ENCODE measurements at regions not wholly inside any gene's neighbourhood (a gene's known extent, or its start where the extent isn't known, plus 50 kb on each side); places are given as distances from the start of the nearest gene placed in this dataset.

DNA sequence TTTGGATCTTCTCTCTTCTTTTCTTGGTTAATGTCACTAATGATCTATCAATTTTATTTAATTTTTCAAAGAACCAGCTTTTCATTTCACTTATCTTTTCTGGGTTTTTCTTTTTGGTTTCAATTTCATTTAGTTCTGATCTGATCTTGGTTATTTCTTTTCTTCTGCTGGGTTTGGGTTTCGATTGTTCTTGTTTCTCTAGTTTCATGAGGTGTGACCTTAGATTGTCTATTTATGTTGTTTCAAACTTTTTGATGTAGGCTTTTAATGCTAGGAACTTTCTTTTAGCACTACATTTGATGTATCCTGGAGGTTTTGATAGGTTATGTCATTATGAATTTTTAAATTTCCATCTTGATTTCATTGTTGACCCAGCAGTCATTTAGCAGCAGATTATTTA is 142.3 kb downstream of the C11orf87 start:
- TF ChIP-seq ESRRG (CRISPR knock-in tag; IDR thresholded peaks at IDR 0.05) (no peak), ZNF70 (CRISPR knock-in tag; IDR thresholded peaks at IDR 0.05) (no peak), GLIS3 (CRISPR knock-in tag; IDR thresholded peaks at IDR 0.05) (no peak), TOX (CRISPR knock-in tag; IDR thresholded peaks at IDR 0.05; ENCODE audit: borderline replicate concordance) (no peak), ISL1 (CRISPR knock-in tag; IDR thresholded peaks at IDR 0.05) (no peak), PPARA (CRISPR knock-in tag; IDR thresholded peaks at IDR 0.05; ENCODE audit: borderline replicate concordance) (no peak), TCF4 (CRISPR knock-in tag; IDR thresholded peaks at IDR 0.05; ENCODE audit: borderline replicate concordance) (no peak), ZNF565 (CRISPR knock-in tag; conservative IDR thresholded peaks at IDR 0.05; ENCODE audit: low read depth) (no peak), ZNF8 (CRISPR knock-in tag; IDR thresholded peaks at IDR 0.05) (no peak), RARB (CRISPR knock-in tag; IDR thresholded peaks at IDR 0.05) (no peak)
- TF ChIP-seq, protein P1, sequence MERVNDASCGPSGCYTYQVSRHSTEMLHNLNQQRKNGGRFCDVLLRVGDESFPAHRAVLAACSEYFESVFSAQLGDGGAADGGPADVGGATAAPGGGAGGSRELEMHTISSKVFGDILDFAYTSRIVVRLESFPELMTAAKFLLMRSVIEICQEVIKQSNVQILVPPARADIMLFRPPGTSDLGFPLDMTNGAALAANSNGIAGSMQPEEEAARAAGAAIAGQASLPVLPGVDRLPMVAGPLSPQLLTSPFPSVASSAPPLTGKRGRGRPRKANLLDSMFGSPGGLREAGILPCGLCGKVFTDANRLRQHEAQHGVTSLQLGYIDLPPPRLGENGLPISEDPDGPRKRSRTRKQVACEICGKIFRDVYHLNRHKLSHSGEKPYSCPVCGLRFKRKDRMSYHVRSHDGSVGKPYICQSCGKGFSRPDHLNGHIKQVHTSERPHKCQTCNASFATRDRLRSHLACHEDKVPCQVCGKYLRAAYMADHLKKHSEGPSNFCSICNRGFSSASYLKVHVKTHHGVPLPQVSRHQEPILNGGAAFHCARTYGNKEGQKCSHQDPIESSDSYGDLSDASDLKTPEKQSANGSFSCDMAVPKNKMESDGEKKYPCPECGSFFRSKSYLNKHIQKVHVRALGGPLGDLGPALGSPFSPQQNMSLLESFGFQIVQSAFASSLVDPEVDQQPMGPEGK (CRISPR knock-in tag; IDR thresholded peaks at IDR 0.05; ENCODE audit: borderline replicate concordance), result no peak
- TF ChIP-seq, protein P2, sequence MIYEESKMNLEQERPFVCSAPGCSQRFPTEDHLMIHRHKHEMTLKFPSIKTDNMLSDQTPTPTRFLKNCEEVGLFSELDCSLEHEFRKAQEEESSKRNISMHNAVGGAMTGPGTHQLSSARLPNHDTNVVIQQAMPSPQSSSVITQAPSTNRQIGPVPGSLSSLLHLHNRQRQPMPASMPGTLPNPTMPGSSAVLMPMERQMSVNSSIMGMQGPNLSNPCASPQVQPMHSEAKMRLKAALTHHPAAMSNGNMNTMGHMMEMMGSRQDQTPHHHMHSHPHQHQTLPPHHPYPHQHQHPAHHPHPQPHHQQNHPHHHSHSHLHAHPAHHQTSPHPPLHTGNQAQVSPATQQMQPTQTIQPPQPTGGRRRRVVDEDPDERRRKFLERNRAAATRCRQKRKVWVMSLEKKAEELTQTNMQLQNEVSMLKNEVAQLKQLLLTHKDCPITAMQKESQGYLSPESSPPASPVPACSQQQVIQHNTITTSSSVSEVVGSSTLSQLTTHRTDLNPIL (CRISPR knock-in tag; IDR thresholded peaks at IDR 0.05; ENCODE audit: low read depth), result no peak
- TF ChIP-seq, protein P3, sequence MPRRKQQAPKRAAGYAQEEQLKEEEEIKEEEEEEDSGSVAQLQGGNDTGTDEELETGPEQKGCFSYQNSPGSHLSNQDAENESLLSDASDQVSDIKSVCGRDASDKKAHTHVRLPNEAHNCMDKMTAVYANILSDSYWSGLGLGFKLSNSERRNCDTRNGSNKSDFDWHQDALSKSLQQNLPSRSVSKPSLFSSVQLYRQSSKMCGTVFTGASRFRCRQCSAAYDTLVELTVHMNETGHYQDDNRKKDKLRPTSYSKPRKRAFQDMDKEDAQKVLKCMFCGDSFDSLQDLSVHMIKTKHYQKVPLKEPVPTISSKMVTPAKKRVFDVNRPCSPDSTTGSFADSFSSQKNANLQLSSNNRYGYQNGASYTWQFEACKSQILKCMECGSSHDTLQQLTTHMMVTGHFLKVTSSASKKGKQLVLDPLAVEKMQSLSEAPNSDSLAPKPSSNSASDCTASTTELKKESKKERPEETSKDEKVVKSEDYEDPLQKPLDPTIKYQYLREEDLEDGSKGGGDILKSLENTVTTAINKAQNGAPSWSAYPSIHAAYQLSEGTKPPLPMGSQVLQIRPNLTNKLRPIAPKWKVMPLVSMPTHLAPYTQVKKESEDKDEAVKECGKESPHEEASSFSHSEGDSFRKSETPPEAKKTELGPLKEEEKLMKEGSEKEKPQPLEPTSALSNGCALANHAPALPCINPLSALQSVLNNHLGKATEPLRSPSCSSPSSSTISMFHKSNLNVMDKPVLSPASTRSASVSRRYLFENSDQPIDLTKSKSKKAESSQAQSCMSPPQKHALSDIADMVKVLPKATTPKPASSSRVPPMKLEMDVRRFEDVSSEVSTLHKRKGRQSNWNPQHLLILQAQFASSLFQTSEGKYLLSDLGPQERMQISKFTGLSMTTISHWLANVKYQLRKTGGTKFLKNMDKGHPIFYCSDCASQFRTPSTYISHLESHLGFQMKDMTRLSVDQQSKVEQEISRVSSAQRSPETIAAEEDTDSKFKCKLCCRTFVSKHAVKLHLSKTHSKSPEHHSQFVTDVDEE (CRISPR knock-in tag; IDR thresholded peaks at IDR 0.05), result no peak
- ATAC-seq, result no peak

DNA sequence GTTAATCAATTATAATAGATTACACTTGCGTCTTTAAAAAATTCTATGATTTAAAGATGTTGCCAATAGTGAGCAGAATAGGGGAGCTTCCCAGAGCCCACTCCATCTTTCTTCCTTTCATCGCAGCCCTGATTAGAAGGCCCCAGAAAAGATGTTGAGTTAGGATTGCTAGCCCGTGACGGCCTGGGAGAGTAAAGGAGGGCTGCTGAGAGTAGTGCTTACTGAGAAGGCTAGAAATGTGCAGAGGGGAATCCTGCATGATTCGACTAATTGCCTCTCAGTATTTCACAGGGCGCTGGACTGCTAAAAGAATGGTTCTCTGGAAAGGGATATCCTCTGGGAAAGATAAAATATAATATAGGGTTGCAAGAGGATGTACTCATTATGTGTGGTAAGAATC is 160.5 kb downstream of the C11orf87 start:
- TF ChIP-seq TOX (CRISPR knock-in tag; IDR thresholded peaks at IDR 0.05; ENCODE audit: borderline replicate concordance) (no peak), RARB (CRISPR knock-in tag; IDR thresholded peaks at IDR 0.05) (no peak), BACH2 (CRISPR knock-in tag; IDR thresholded peaks at IDR 0.05; ENCODE audit: borderline replicate concordance) (no peak), ZFP3 (CRISPR knock-in tag; IDR thresholded peaks at IDR 0.05) (no peak), ZNF8 (CRISPR knock-in tag; IDR thresholded peaks at IDR 0.05) (no peak), ISL1 (CRISPR knock-in tag; IDR thresholded peaks at IDR 0.05) (no peak), ARNTL (CRISPR knock-in tag; IDR thresholded peaks at IDR 0.05; ENCODE audit: borderline replicate concordance, low read depth) (no peak)
- TF ChIP-seq, protein P4, sequence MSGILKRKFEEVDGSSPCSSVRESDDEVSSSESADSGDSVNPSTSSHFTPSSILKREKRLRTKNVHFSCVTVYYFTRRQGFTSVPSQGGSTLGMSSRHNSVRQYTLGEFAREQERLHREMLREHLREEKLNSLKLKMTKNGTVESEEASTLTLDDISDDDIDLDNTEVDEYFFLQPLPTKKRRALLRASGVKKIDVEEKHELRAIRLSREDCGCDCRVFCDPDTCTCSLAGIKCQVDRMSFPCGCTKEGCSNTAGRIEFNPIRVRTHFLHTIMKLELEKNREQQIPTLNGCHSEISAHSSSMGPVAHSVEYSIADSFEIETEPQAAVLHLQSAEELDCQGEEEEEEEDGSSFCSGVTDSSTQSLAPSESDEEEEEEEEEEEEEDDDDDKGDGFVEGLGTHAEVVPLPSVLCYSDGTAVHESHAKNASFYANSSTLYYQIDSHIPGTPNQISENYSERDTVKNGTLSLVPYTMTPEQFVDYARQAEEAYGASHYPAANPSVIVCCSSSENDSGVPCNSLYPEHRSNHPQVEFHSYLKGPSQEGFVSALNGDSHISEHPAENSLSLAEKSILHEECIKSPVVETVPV (CRISPR knock-in tag; IDR thresholded peaks at IDR 0.05), result no peak
- TF ChIP-seq, protein P1 (CRISPR knock-in tag; IDR thresholded peaks at IDR 0.05; ENCODE audit: borderline replicate concordance), result no peak
- no peak for ATAC-seq

DNA sequence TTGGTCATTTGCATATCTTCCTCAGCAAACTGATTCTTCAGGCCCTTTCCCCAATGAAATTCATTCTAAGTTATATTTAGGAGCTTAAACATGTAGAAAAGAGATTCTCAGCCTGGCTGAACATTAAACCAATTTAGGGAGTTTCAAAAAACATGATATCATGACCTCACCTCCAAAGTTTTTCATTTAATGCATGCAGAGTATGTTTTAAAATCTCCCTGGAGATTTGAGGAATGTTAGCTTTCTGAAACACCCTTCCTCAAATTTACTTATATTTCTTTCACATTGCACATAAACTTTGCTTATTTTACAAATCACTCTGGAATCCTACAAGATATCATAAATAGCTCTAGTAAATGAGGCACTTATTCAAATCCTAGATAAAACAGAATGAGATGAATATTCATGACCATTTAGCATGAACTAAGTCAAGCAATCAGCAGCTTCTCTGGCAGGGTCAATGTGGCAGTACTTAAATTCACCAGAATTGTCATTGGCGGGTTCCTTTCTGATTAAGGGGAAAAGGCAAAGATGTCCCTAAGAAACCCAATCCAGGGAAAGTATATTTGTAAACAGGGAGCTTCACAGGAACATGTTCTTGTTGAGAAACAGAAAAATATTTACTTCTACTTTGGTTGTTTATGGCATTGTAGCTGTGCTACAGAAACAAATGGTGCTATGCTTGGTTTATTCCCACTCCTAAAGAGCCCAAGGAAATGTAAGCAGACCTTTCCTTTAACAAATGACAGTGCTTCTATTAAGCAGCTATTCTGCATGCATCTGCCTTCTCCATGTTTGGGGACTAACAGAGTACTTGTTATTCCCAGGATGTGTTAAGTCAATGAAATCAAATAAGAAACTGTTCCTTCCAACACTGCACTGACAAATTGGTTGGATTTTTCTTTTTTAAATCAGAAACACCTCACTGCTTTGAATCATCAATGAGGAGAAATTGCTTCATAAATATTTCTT is 162.3 kb downstream of the C11orf87 start:
- no peak for TF ChIP-seq TCF4 (CRISPR knock-in tag; IDR thresholded peaks at IDR 0.05; ENCODE audit: borderline replicate concordance)
- no peak for TF ChIP-seq ZNF565 (CRISPR knock-in tag; conservative IDR thresholded peaks at IDR 0.05; ENCODE audit: low read depth)
- no peak for TF ChIP-seq ZFP30 (CRISPR knock-in tag; IDR thresholded peaks at IDR 0.05)
- ATAC-seq, result no peak

All from SK-N-SH treated with all-trans-retinoic acid at 6 μM for 48 hours (cell line).